K562 (cell line): ENCODE measurements at regions not wholly inside any gene's neighbourhood (a gene's known extent, or its start where the extent isn't known, plus 50 kb on each side); places are given as distances from the start of the nearest gene placed in this dataset.

Experiments
- ATAC-seq: fragments of 200-7000 bp; cut with Tn5 transposase; 3 replicates; pipeline ENCODE4 v1.9.1; 2020; ENCODE audit warnings: moderate library complexity
- BruUV-seq: library from RNA; stranded (reverse); fragments of 400-500 nt; replicated peaks from 2 replicates; lab custom pipeline; 2021; lab: Mats Ljungman, UMichigan
- CTCF ChIA-PET: fragments of 300-600 bp; formaldehyde crosslinking; extraction: SDS; loops from one replicate; lab custom pipeline; 2021; ENCODE audit warnings: low intra/inter-chr PET ratio; lab: Yijun Ruan, JAX
- POLR2A ChIA-PET: fragments of 300-600, 350-650 bp; sonication (Branson Sonifier 250); formaldehyde crosslinking; extraction: SDS; loops from one replicate; lab custom pipeline; 2021; ENCODE audit warnings: antibody characterized with exemption, inconsistent platforms; lab: Yijun Ruan, JAX
- DNase-seq, 4 experiments: peaks; one replicate each; pipeline versions ENCODE4 v3.0.0 to v3.0.0-alpha.2; 2011 to 2018; ENCODE audit warnings: low spot score in 3 of 4, mixed read lengths in 3 of 4; ENCODE audit errors: extremely low read depth in 1 of 4
- FAIRE-seq: peaks from 2 replicates; lab custom pipeline; 2011; peaks lifted over from hg19 to GRCh38; lab: Jason Lieb, UNC
- H2AFZ ChIP-seq: 2 replicates; pipeline ENCODE4 v1.6.0; 2011; ENCODE audit warnings: low read depth, low read length, control low read depth, inconsistent platforms
- H3K27ac ChIP-seq: fragments of 200-600 bp; 3 replicates; pipeline ENCODE4 v1.8.0; 2011; ENCODE audit warnings: low read depth, mild to moderate bottlenecking, control low read depth, inconsistent platforms, low read length, moderate library complexity, mixed read lengths; ENCODE audit errors: extremely low read depth
- H3K27me3 ChIP-seq, 2 experiments: fragments of 300-600 bp in 1 of 2; 2 replicates in 1 of 2; 3 replicates in 1 of 2; pipeline versions ENCODE4 v1.6.0 to v1.8.0; 2011; ENCODE audit warnings: inconsistent platforms in 2 of 2, low read length in 2 of 2, mild to moderate bottlenecking in 1 of 2, mixed read lengths in 1 of 2, moderate library complexity in 1 of 2; ENCODE audit not compliant: control insufficient read depth in 2 of 2, insufficient read depth in 2 of 2
- H3K36me3 ChIP-seq: fragments of 300-600 bp; 3 replicates; pipeline ENCODE4 v1.8.0; 2011; ENCODE audit warnings: mild to moderate bottlenecking, low read length, inconsistent platforms; ENCODE audit not compliant: control insufficient read depth, insufficient read depth
- H3K4me1 ChIP-seq, 2 experiments: fragments of 200-600 bp in 1 of 2; replicated peaks in 1 of 2; 2 replicates in 1 of 2; 3 replicates in 1 of 2; pipeline versions ENCODE4 v1.5.1 to v1.8.0; 2011; ENCODE audit warnings: inconsistent platforms in 2 of 2, low read length in 2 of 2, mild to moderate bottlenecking in 1 of 2, mixed read lengths in 1 of 2, moderate library complexity in 1 of 2; ENCODE audit not compliant: control insufficient read depth in 2 of 2, insufficient read depth in 2 of 2
- H3K4me2 ChIP-seq: 2 replicates; pipeline ENCODE4 v1.6.1; 2011; ENCODE audit warnings: low read length, control low read depth, inconsistent platforms, mixed read lengths; ENCODE audit not compliant: insufficient read depth
- H3K4me3 ChIP-seq: fragments of 200-600 bp; sonication (generic), shearing (Covaris generic); 2 replicates; pipeline ENCODE4 v1.5.1; 2016; ENCODE audit warnings: control low read depth, inconsistent platforms
- H3K79me2 ChIP-seq: fragments of 200-600 bp; 3 replicates; pipeline ENCODE4 v1.8.0; 2011; ENCODE audit warnings: low read length, inconsistent platforms; ENCODE audit not compliant: control insufficient read depth, insufficient read depth
- H3K9ac ChIP-seq, 2 experiments: 2 replicates each; pipeline versions ENCODE4 v1.6.0 to v1.6.1; 2011; ENCODE audit warnings: low read depth in 2 of 2, low read length in 2 of 2, control low read depth in 1 of 2, inconsistent platforms in 1 of 2, mild to moderate bottlenecking in 1 of 2, mixed read lengths in 1 of 2; ENCODE audit not compliant: insufficient read depth in 1 of 2
- H3K9me1 ChIP-seq: one replicate; pipeline ENCODE4 v1.6.0; 2011; ENCODE audit warnings: inconsistent platforms, mild to moderate bottlenecking, low read length, moderate library complexity; ENCODE audit not compliant: control insufficient read depth, insufficient read depth
- H3K9me3 ChIP-seq: replicated peaks from 2 replicates; pipeline ENCODE4 v1.5.1; 2011; ENCODE audit warnings: low read depth, low read length, inconsistent platforms; ENCODE audit not compliant: control insufficient read depth, insufficient read depth
- H4K20me1 ChIP-seq: replicated peaks from 2 replicates; pipeline ENCODE4 v1.6.1; 2011; ENCODE audit warnings: low read length, inconsistent platforms, mixed read lengths; ENCODE audit not compliant: control insufficient read depth, insufficient read depth
- BCOR ChIP-seq: fragments of 450-650 bp; IDR thresholded peaks from 2 replicates; pipeline ENCODE4 v1.6.1; 2016
- CUX1 ChIP-seq: fragments of 200-800 bp; sonication (Bioruptor generic); IDR thresholded peaks from 2 replicates; pipeline ENCODE4 v1.6.1; 2016; ENCODE audit warnings: missing genetic modification characterization, missing compliant biosample characterization
- IRF1 ChIP-seq: sonication (generic); formaldehyde crosslinking; IDR thresholded peaks from 2 replicates; pipeline ENCODE4 v1.8.0; 2022; ENCODE audit warnings: missing genetic modification reagents, mild to moderate bottlenecking, borderline replicate concordance
- NCOR1 ChIP-seq: fragments of 450-650 bp; IDR thresholded peaks from 2 replicates; pipeline ENCODE4 v1.6.1; 2016; ENCODE audit warnings: mild to moderate bottlenecking, moderate library complexity
- PTTG1 ChIP-seq: fragments of 450-650 bp; IDR thresholded peaks from 2 replicates; pipeline ENCODE4 v1.6.1; 2016; ENCODE audit warnings: low read depth, mild to moderate bottlenecking, missing genetic modification characterization, missing compliant biosample characterization
- TAF7 ChIP-seq: fragments of 450-650 bp; IDR thresholded peaks from 2 replicates; pipeline ENCODE4 v1.6.1; 2016; ENCODE audit warnings: missing genetic modification characterization, missing compliant biosample characterization
- THAP7 ChIP-seq: fragments of 250-450 bp; sonication (Bioruptor Pico); IDR thresholded peaks from 2 replicates; pipeline ENCODE4 v1.5.0; 2021
- ZBTB2 ChIP-seq: fragments of 450-650 bp; IDR thresholded peaks from 2 replicates; pipeline ENCODE4 v1.6.1; 2016; ENCODE audit warnings: antibody characterized with exemption
- ZNF165 ChIP-seq: fragments of 250-450 bp; sonication (Bioruptor Pico); IDR thresholded peaks from 2 replicates; pipeline ENCODE4 v1.4.0; 2020; ENCODE audit warnings: borderline replicate concordance
- ZNF512 ChIP-seq: IDR thresholded peaks from 2 replicates; pipeline ENCODE4 v1.6.1; 2016; ENCODE audit warnings: missing genetic modification characterization, missing compliant biosample characterization
- ZNF75A ChIP-seq: fragments of 450-650 bp; formaldehyde crosslinking; IDR thresholded peaks from 2 replicates; pipeline ENCODE4 v1.4.0; 2020; ENCODE audit warnings: mild to moderate bottlenecking
- WGBS: fragments of 100-300 bp; shearing (Covaris generic); methylation state at CpG from one replicate; pipeline ENCODE4 v1.1.6; 2016; ENCODE audit warnings: low coverage, mixed read lengths; ENCODE audit not compliant: insufficient coverage; ENCODE audit errors: missing lambda C conversion rate; 5-methylcytosine and 5-hydroxymethylcytosine counted together
- in situ Hi-C: fragments of 300-500 bp; cut with MboI; formaldehyde crosslinking; loops from 4 replicates; pipeline ENCODE4 v1.15.0; 2018; ENCODE audit warnings: inconsistent platforms, mixed read lengths
- intact Hi-C: fragments of 100-400 bp; cut with micrococcal nuclease; formaldehyde crosslinking; loops from 2 replicates; pipeline ENCODE4 v1.14.2; 2022
- TF ChIP-seq, protein P1 (sequence below): IDR thresholded peaks from 2 replicates; pipeline ENCODE4 v1.6.1; 2014; ENCODE audit warnings: antibody characterized with exemption

DNA sequence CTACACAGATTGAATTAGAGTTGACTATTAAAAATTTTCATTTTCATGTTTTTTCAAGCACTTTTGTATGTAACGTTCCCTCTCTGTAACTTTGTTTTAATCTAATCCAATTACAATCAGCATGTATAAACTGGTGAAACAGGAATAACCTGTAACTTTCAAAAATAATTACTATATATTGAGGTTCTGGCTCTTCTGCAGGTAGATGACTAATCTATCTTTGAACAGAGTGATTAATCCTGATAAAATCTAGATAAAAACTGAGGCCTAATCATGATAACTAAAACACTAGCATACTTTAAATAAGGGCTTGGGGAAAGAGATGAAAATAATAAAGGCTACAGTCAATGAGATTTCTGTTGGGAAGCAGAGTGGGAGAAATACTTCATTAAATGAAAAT lies 101.6 kb upstream of the KCND2 start:
- H3K27me3 ChIP-seq, result no peaks in the 10 kb centered on the region
- H3K79me2 ChIP-seq, result no peaks in the 10 kb centered on the region
- DNase-seq (no peak), FAIRE-seq (no peak), ATAC-seq (no peak)
- in situ Hi-C loops (no loop called here), intact Hi-C loops (no loop called here)
- H4K20me1 ChIP-seq, result no peaks in the 10 kb centered on the region
- H3K9me3 ChIP-seq, result no peaks in the 10 kb centered on the region
- no peaks in the 10 kb centered on the region for H3K36me3 ChIP-seq
- ChIA-PET POLR2A (no interaction called here), CTCF (no interaction called here)
- no peak overlapping the region for H3K9ac ChIP-seq
- H3K27ac ChIP-seq, result no peak overlapping the region
- WGBS, result 0% methylated on average over 1 of the region's 1 CpG
- H3K4me2 ChIP-seq, result no peak overlapping the region
- no peaks in the 10 kb centered on the region for H3K9me1 ChIP-seq
- no peaks in the 10 kb centered on the region for H3K4me1 ChIP-seq
- BruUV-seq, result no TSS peak
- H3K4me3 ChIP-seq, result no peak overlapping the region
- no peak overlapping the region for H2AFZ ChIP-seq
- TF ChIP-seq ZNF512 (tag) (no peak), BCOR (no peak), ZNF75A (CRISPR knock-in tag) (no peak), THAP7 (no peak), ZBTB2 (no peak), IRF1 (CRISPR knock-in tag) (no peak), PTTG1 (no peak), TAF7 (tag) (no peak), CUX1 (CRISPR knock-in tag) (no peak), NCOR1 (no peak), ZNF165 (no peak)
- TF ChIP-seq, protein P1, sequence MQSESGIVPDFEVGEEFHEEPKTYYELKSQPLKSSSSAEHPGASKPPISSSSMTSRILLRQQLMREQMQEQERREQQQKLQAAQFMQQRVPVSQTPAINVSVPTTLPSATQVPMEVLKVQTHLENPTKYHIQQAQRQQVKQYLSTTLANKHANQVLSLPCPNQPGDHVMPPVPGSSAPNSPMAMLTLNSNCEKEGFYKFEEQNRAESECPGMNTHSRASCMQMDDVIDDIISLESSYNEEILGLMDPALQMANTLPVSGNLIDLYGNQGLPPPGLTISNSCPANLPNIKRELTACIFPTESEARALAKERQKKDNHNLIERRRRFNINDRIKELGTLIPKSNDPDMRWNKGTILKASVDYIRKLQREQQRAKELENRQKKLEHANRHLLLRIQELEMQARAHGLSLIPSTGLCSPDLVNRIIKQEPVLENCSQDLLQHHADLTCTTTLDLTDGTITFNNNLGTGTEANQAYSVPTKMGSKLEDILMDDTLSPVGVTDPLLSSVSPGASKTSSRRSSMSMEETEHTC, result no peak
